SK-N-SH treated with all-trans-retinoic acid at 6 μM for 48 hours (cell line): ENCODE measurements at regions not wholly inside any gene's neighbourhood (a gene's known extent, or its start where the extent isn't known, plus 50 kb on each side); places are given as distances from the start of the nearest gene placed in this dataset.

Experiments used
- ATAC-seq: fragments of 200-7000 bp; cut with Tn5 transposase; 3 replicates; pipeline ENCODE4 v1.9.1; 2020; ENCODE audit warnings: mild to moderate bottlenecking, moderate library complexity
- ARNTL ChIP-seq: fragments of 450-650 bp; formaldehyde crosslinking; IDR thresholded peaks from 2 replicates; pipeline ENCODE4 v1.5.0; 2020; ENCODE audit warnings: low read depth, mild to moderate bottlenecking, moderate library complexity, borderline replicate concordance
- BACH2 ChIP-seq: fragments of 250-450 bp; sonication (Bioruptor Pico); IDR thresholded peaks from 2 replicates; pipeline ENCODE4 v1.9.0; 2021; ENCODE audit warnings: mild to moderate bottlenecking, borderline replicate concordance
- CREB5 ChIP-seq: fragments of 250-450 bp; sonication (Bioruptor Pico); IDR thresholded peaks from 2 replicates; pipeline ENCODE4 v1.5.1; 2020; ENCODE audit warnings: low read depth, mild to moderate bottlenecking, moderate library complexity
- CSRNP3 ChIP-seq: fragments of 250-450 bp; sonication (Bioruptor Pico); IDR thresholded peaks from 2 replicates; pipeline ENCODE4 v1.5.1; 2021; ENCODE audit warnings: mild to moderate bottlenecking, moderate library complexity
- ESRRG ChIP-seq: fragments of 250-450 bp; sonication (Bioruptor Pico); IDR thresholded peaks from 2 replicates; pipeline ENCODE4 v1.6.1; 2021; ENCODE audit warnings: mild to moderate bottlenecking
- GLIS3 ChIP-seq: fragments of 250-450 bp; sonication (Bioruptor Pico); IDR thresholded peaks from 2 replicates; pipeline ENCODE4 v1.5.0; 2020; ENCODE audit warnings: mild to moderate bottlenecking, moderate library complexity
- ISL1 ChIP-seq: fragments of 250-450 bp; sonication (Bioruptor Pico); IDR thresholded peaks from 2 replicates; pipeline ENCODE4 v2.1.2; 2022; ENCODE audit warnings: mild to moderate bottlenecking, moderate library complexity
- OSR1 ChIP-seq: fragments of 250-450 bp; sonication (Bioruptor Pico); IDR thresholded peaks from 2 replicates; pipeline ENCODE4 v1.8.0; 2022; ENCODE audit warnings: moderate library complexity, mild to moderate bottlenecking, inconsistent platforms
- PATZ1 ChIP-seq: fragments of 250-450 bp; sonication (Bioruptor Pico); IDR thresholded peaks from 2 replicates; pipeline ENCODE4 v1.8.0; 2020; ENCODE audit warnings: mild to moderate bottlenecking, moderate library complexity, borderline replicate concordance
- POU6F1 ChIP-seq: fragments of 250-450 bp; sonication (Bioruptor Pico); IDR thresholded peaks from 2 replicates; pipeline ENCODE4 v1.8.0; 2021; ENCODE audit warnings: low read depth, mild to moderate bottlenecking, moderate library complexity, borderline replicate concordance
- PPARA ChIP-seq: fragments of 250-450 bp; sonication (Bioruptor Pico); IDR thresholded peaks from 2 replicates; pipeline ENCODE4 v1.5.0; 2020; ENCODE audit warnings: mild to moderate bottlenecking, borderline replicate concordance
- RARB ChIP-seq: fragments of 250-450 bp; sonication (Bioruptor Pico); IDR thresholded peaks from 2 replicates; pipeline ENCODE4 v1.8.0; 2021; ENCODE audit warnings: mild to moderate bottlenecking, moderate library complexity
- SNAI2 ChIP-seq: fragments of 250-450 bp; sonication (Bioruptor Pico); IDR thresholded peaks from 2 replicates; pipeline ENCODE4 v1.5.0; 2020; ENCODE audit warnings: mild to moderate bottlenecking, moderate library complexity
- TOX ChIP-seq: fragments of 250-450 bp; sonication (Bioruptor Pico); IDR thresholded peaks from 2 replicates; pipeline ENCODE4 v1.8.0; 2021; ENCODE audit warnings: mild to moderate bottlenecking, moderate library complexity, borderline replicate concordance
- TSHZ2 ChIP-seq: fragments of 250-450 bp; sonication (Bioruptor Pico); IDR thresholded peaks from 2 replicates; pipeline ENCODE4 v1.5.0; 2020; ENCODE audit warnings: mild to moderate bottlenecking, moderate library complexity
- ZC3H10 ChIP-seq: fragments of 250-450 bp; sonication (Bioruptor Pico); IDR thresholded peaks from 2 replicates; pipeline ENCODE4 v1.5.1; 2021; ENCODE audit warnings: mild to moderate bottlenecking, moderate library complexity
- ZFP3 ChIP-seq: fragments of 250-450 bp; sonication (Bioruptor Pico); IDR thresholded peaks from 2 replicates; pipeline ENCODE4 v1.5.0; 2020; ENCODE audit warnings: mild to moderate bottlenecking, moderate library complexity
- ZFP30 ChIP-seq: fragments of 450-650 bp; formaldehyde crosslinking; IDR thresholded peaks from 2 replicates; pipeline ENCODE4 v1.5.0; 2022; ENCODE audit warnings: mild to moderate bottlenecking, moderate library complexity
- ZNF565 ChIP-seq: fragments of 450-650 bp; formaldehyde crosslinking; conservative IDR thresholded peaks from 2 replicates; pipeline ENCODE4 v1.5.0; 2020; ENCODE audit warnings: low read depth, mild to moderate bottlenecking, moderate library complexity
- ZNF70 ChIP-seq: fragments of 450-650 bp; formaldehyde crosslinking; IDR thresholded peaks from 2 replicates; pipeline ENCODE4 v1.5.0; 2020; ENCODE audit warnings: mild to moderate bottlenecking, moderate library complexity
- ZNF8 ChIP-seq: fragments of 450-650 bp; formaldehyde crosslinking; IDR thresholded peaks from 2 replicates; pipeline ENCODE4 v1.5.0; 2020; ENCODE audit warnings: mild to moderate bottlenecking, moderate library complexity

- TF ChIP-seq OSR1 (CRISPR knock-in tag) (no peak), PPARA (no peak), GLIS3 (CRISPR knock-in tag) (no peak), TSHZ2 (CRISPR knock-in tag) (no peak), POU6F1 (no peak), ZC3H10 (CRISPR knock-in tag) (no peak), ISL1 (CRISPR knock-in tag) (no peak), TOX (CRISPR knock-in tag) (no peak), CSRNP3 (no peak), RARB (CRISPR knock-in tag) (no peak), ESRRG (CRISPR knock-in tag) (no peak), ZFP3 (CRISPR knock-in tag) (no peak), ZNF70 (no peak), CREB5 (CRISPR knock-in tag) (no peak), SNAI2 (CRISPR knock-in tag) (no peak), ZNF8 (no peak), BACH2 (CRISPR knock-in tag) (no peak), ZFP30 (no peak)
- TF ChIP-seq, all 23 proteins: peak for 0
- peak; percentile 53; the same call in 2 of the 3 replicates for ATAC-seq
These were observed 306.4 kb downstream of the PTTG2 start for GRCh38 chr4:38266616-38267015.

- ATAC-seq = no peak
- TF ChIP-seq ZNF70 = no peak
- TF ChIP-seq CREB5 (CRISPR knock-in tag) = no peak
- TF ChIP-seq ZC3H10 (CRISPR knock-in tag) = no peak
- TF ChIP-seq PATZ1 = no peak
- TF ChIP-seq ZFP30 = no peak
- no peak for TF ChIP-seq PPARA
- no peak for TF ChIP-seq TSHZ2 (CRISPR knock-in tag)
- no peak for TF ChIP-seq ISL1 (CRISPR knock-in tag)
- no peak for TF ChIP-seq ARNTL (CRISPR knock-in tag)
- TF ChIP-seq ZNF565 (CRISPR knock-in tag) = no peak
- no peak for TF ChIP-seq OSR1 (CRISPR knock-in tag)
- no peak for TF ChIP-seq RARB (CRISPR knock-in tag)
- TF ChIP-seq ZNF8 = no peak
- no peak for TF ChIP-seq POU6F1
- TF ChIP-seq TOX (CRISPR knock-in tag) = no peak
- no peak for TF ChIP-seq CSRNP3
- no peak for TF ChIP-seq BACH2 (CRISPR knock-in tag)
These were observed 308.1 kb downstream of the PTTG2 start for GRCh38 chr4:38268108-38268820.
